Spleen (tissue), 7 donors: ENCODE measurements at regions not wholly inside any gene's neighbourhood (a gene's known extent, or its start where the extent isn't known, plus 50 kb on each side); places are given as distances from the start of the nearest gene placed in this dataset.

ENCODE experiments used
- POLR2A ChIP-seq, 3 donors: fragments of 450-650 bp; IDR thresholded peaks; one replicate each; pipeline ENCODE4 v1.5.1; 2017; ENCODE audit warnings: antibody characterized with exemption in 3 of 3, mild to moderate bottlenecking in 1 of 3
- TF ChIP-seq, protein P1 (sequence below), 11 experiments: fragments of 200-600 bp in 7 of 11; fragments of 450-650 bp in 4 of 11; sonication (generic) in 4 of 11; IDR thresholded peaks in 8 of 11; conservative IDR thresholded peaks in 3 of 11; 1 replicate in 7 of 11; 2 replicates in 4 of 11; pipeline versions ENCODE4 v1.4.0 to v1.8.0; 2016 to 2021; ENCODE audit warnings: antibody characterized with exemption in 11 of 11, inconsistent platforms in 4 of 11, mild to moderate bottlenecking in 1 of 11
- donor health status: DM: no; HTN: no; CAD: no; lungs with moderate emphysema.
- donor health status: DM: no; HTN: no; CAD: no.
- donor health status: DM: no; HTN: no; CAD: no.

DNA sequence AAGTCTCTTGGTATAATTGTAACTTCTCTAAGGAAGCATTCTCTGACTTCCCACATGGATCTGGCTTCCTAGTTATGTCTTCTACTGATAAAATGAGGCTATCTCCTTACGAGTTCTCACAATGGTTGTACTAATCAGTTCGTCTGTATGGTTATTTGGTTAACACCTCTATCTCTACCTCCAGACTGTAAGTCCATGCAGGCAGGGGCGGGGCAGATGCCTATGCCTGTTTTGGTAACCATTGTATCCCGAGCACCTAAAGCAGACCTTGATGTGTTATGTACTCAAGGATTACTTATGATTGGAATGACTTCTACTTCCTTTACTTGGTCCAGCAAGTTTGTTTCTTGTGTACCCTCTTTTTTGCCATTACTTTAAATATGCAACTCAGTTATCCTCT lies 125.0 kb upstream of the PITX1 start:
- TF ChIP-seq, protein P1, sequence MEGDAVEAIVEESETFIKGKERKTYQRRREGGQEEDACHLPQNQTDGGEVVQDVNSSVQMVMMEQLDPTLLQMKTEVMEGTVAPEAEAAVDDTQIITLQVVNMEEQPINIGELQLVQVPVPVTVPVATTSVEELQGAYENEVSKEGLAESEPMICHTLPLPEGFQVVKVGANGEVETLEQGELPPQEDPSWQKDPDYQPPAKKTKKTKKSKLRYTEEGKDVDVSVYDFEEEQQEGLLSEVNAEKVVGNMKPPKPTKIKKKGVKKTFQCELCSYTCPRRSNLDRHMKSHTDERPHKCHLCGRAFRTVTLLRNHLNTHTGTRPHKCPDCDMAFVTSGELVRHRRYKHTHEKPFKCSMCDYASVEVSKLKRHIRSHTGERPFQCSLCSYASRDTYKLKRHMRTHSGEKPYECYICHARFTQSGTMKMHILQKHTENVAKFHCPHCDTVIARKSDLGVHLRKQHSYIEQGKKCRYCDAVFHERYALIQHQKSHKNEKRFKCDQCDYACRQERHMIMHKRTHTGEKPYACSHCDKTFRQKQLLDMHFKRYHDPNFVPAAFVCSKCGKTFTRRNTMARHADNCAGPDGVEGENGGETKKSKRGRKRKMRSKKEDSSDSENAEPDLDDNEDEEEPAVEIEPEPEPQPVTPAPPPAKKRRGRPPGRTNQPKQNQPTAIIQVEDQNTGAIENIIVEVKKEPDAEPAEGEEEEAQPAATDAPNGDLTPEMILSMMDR (IDR thresholded peaks at IDR 0.05 in 8 of 11, conservative IDR thresholded peaks at IDR 0.05 in 3 of 11), result no peak
- no peak for TF ChIP-seq POLR2A (IDR thresholded peaks at IDR 0.05)
